ENCODE measurements at regions not wholly inside any gene's neighbourhood (a gene's known extent, or its start where the extent isn't known, plus 50 kb on each side); places are given as distances from the start of the nearest gene placed in this dataset.

DNA sequence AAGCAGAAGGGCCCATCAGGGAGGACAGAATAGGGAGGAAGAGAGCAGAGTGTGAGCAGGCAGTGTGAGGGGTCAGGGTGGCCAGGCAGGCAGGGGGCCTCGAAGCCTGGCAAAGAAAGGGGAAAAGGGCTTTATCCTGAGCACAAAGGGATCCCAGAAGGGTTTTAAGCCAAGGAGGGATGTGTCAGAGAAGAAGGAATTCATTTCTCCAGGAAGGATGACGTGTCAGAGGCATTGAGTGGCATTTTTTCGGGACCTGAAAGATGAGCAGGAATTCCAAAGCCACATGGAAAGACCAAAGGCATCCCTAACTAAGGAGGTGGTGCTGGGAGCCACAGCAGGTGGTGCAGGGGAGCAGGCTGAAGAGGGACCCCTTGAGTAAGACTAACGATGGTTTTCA lies 132.1 kb downstream of the DICER1 start:
- H3K36me3 Mint-ChIP-seq (ENCODE audit: insufficient read depth): no peaks in the 10 kb centered on the region
- no peak overlapping the region for H3K27ac Mint-ChIP-seq
- DNase-seq (ENCODE audit: low spot score, unreplicated experiment): no peak
- H3K4me1 Mint-ChIP-seq (ENCODE audit: low read depth): no peaks in the 10 kb centered on the region
- peaks cover 8% of the 10 kb centered on the region for H3K27me3 Mint-ChIP-seq
- no peak for TF ChIP-seq CTCF (IDR thresholded peaks at IDR 0.05; ENCODE audit: unreplicated experiment)
- H3K4me3 Mint-ChIP-seq (ENCODE audit: low read depth): no peak overlapping the region
- peaks cover 10% of the 10 kb centered on the region for H3K9me3 Mint-ChIP-seq (ENCODE audit: low read depth)

DNA sequence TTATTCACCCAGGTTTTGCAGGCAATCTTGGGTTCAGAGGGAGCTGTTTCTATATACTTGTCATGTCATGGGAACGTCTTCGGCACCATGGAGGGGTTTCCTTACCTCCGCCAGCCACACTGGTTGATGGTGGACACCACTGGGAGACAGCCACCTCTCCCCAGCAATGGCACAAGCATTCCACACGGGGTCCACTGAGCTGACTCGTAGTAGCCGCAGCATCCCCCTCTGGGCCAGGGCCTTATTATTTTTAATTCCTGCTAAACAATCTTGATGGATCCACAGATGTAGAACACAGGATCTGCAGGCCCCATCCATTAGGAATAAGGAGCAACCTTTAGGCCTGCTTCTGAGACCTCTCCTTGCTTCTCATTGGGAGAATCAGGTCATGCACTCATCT lies 132.9 kb downstream of the DICER1 start:
- no peaks in the 10 kb centered on the region for H3K36me3 Mint-ChIP-seq (ENCODE audit: insufficient read depth)
- H3K4me1 Mint-ChIP-seq (ENCODE audit: low read depth): no peaks in the 10 kb centered on the region
- H3K27ac Mint-ChIP-seq: no peak overlapping the region
- TF ChIP-seq CTCF (IDR thresholded peaks at IDR 0.05; ENCODE audit: unreplicated experiment): no peak
- H3K4me3 Mint-ChIP-seq (ENCODE audit: low read depth): no peak overlapping the region
- H3K9me3 Mint-ChIP-seq (ENCODE audit: low read depth): peaks cover 5% of the 10 kb centered on the region
- no peak for DNase-seq (ENCODE audit: low spot score, unreplicated experiment)
- peaks cover 8% of the 10 kb centered on the region for H3K27me3 Mint-ChIP-seq

DNA sequence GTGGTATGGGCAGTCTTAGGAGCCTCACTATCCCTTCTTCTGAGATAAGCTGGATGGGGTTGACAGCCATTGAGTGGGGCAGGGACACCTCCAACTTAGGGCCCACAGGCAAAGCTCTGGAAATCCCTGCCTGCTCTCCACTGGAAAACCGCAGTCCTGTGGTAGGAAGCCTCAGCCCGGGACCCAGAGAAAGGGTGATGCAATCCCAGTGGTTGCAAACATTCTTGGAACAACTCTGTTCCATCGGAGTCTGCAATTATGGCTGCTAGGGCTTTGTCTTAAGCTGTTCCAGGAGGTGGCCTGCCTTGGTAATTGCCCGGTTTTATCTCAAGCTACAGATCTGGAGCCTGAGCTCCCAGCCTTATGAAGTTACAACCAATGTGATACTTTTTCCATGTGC lies 133.4 kb downstream of the DICER1 start:
- TF ChIP-seq CTCF (IDR thresholded peaks at IDR 0.05; ENCODE audit: unreplicated experiment): no peak
- Mint-ChIP-seq H3K36me3 (ENCODE audit: insufficient read depth) (no peaks in the 10 kb centered on the region), H3K4me1 (ENCODE audit: low read depth) (no peaks in the 10 kb centered on the region), H3K9me3 (ENCODE audit: low read depth) (peaks cover 3% of the 10 kb centered on the region), H3K27me3 (peaks cover 8% of the 10 kb centered on the region), H3K27ac (no peak overlapping the region), H3K4me3 (ENCODE audit: low read depth) (no peak overlapping the region)
- DNase-seq (ENCODE audit: low spot score, unreplicated experiment): no peak

GRCh38 chr14:95023115-95023514 lies 134.2 kb downstream of the DICER1 start:
- DNase-seq (ENCODE audit: low spot score, unreplicated experiment): no peak
- Mint-ChIP-seq H3K4me3 (ENCODE audit: low read depth) (no peak overlapping the region), H3K27ac (no peak overlapping the region)

GRCh38 chr14:95021588-95021987 lies 135.7 kb downstream of the DICER1 start:
- no peak for DNase-seq (ENCODE audit: low spot score, unreplicated experiment)
- Mint-ChIP-seq H3K36me3 (ENCODE audit: insufficient read depth) (no peaks in the 10 kb centered on the region), H3K27ac (no peak overlapping the region), H3K4me1 (ENCODE audit: low read depth) (no peaks in the 10 kb centered on the region), H3K4me3 (ENCODE audit: low read depth) (no peak overlapping the region), H3K9me3 (ENCODE audit: low read depth) (peaks cover 3% of the 10 kb centered on the region), H3K27me3 (peaks cover 6% of the 10 kb centered on the region)
- TF ChIP-seq CTCF (IDR thresholded peaks at IDR 0.05; ENCODE audit: unreplicated experiment): no peak

More at GRCh38 chr14:95023115-95023514, 134.2 kb downstream of the DICER1 start:
- no peaks in the 10 kb centered on the region for H3K4me1 Mint-ChIP-seq (ENCODE audit: low read depth)
- H3K36me3 Mint-ChIP-seq (ENCODE audit: insufficient read depth): no peaks in the 10 kb centered on the region
- no peak for TF ChIP-seq CTCF (IDR thresholded peaks at IDR 0.05; ENCODE audit: unreplicated experiment)
- H3K27me3 Mint-ChIP-seq: peaks cover 8% of the 10 kb centered on the region
- H3K9me3 Mint-ChIP-seq (ENCODE audit: low read depth): peaks cover 3% of the 10 kb centered on the region

Measured in progenitor cell of endocrine pancreas (in vitro differentiated cells).